ENCODE measurements at regions not wholly inside any gene's neighbourhood (a gene's known extent, or its start where the extent isn't known, plus 50 kb on each side); places are given as distances from the start of the nearest gene placed in this dataset.

GRCh38 chr12:107330831-107331431 is 237.6 kb upstream of the CRY1 start (continued):
- TF ChIP-seq ZBTB44 (tag by site-specific recombination; IDR thresholded peaks at IDR 0.05) (no peak), ZFP37 (tag by site-specific recombination; IDR thresholded peaks at IDR 0.05) (no peak), ZNF518A (tag by site-specific recombination; conservative IDR thresholded peaks at IDR 0.05; ENCODE audit: low read depth) (no peak), ZNF423 (tag by site-specific recombination; IDR thresholded peaks at IDR 0.05) (no peak), ZNF112 (tag by site-specific recombination; IDR thresholded peaks at IDR 0.05) (no peak), ZSCAN16 (tag by site-specific recombination; IDR thresholded peaks at IDR 0.05) (no peak), ZNF184 (tag by site-specific recombination; IDR thresholded peaks at IDR 0.05) (no peak), ZNF211 (tag by site-specific recombination; IDR thresholded peaks at IDR 0.05; ENCODE audit: low read depth) (no peak), ZBTB48 (tag by site-specific recombination; IDR thresholded peaks at IDR 0.05) (no peak), ZNF521 (tag by site-specific recombination; IDR thresholded peaks at IDR 0.05) (no peak), SP3 (tag by site-specific recombination; IDR thresholded peaks at IDR 0.05) (0 out of 2 replicates have a peak, but pooled peaks have one; percentile 13), ZNF488 (tag by site-specific recombination; IDR thresholded peaks at IDR 0.05) (no peak)

GRCh38 chr12:107331471-107331870 is 238.1 kb upstream of the CRY1 start:
- Histone ChIP-seq H3K4me3 (ENCODE audit: low read depth, low read length) (no peak overlapping the region), H3K9me3 (ENCODE audit: control insufficient read depth, insufficient read depth, low read depth, low read length) (no peaks in the 10 kb centered on the region), H3K36me3 (ENCODE audit: control insufficient read depth in 2 of 2, insufficient read depth in 1 of 2, low read length in 2 of 2) (no peaks in the 10 kb centered on the region), H3K27ac (ENCODE audit: extremely low read depth, low read depth, low read length) (no peak overlapping the region), H3K4me1 (ENCODE audit: control insufficient read depth, insufficient read depth, low read length) (peaks cover 14% of the 10 kb centered on the region)
- ChIA-PET CTCF (interaction anchor here (1.1 kb wide), 1 partner anchor 72 kb away, joined by 6 read pairs; no protein-coding TSS in a partner anchor), POLR2A (no interaction called here)
- peak; percentile 29; the same call in 1 of the 2 replicates for TF ChIP-seq GLIS2 (tag by site-specific recombination; IDR thresholded peaks at IDR 0.05)
- TF ChIP-seq ZNF701 (tag by site-specific recombination; IDR thresholded peaks at IDR 0.05) = no peak
- 0 out of 2 replicates have a peak, but pooled peaks have one; percentile 20 for TF ChIP-seq SCRT2 (tag by site-specific recombination; IDR thresholded peaks at IDR 0.05)
- no peak for TF ChIP-seq ZNF169 (tag by site-specific recombination; IDR thresholded peaks at IDR 0.05)
- TF ChIP-seq ZNF391 (tag by site-specific recombination; IDR thresholded peaks at IDR 0.05; ENCODE audit: borderline replicate concordance, low read depth) = no peak

GRCh38 chr12:107331912-107332311 is 238.6 kb upstream of the CRY1 start:
- Histone ChIP-seq H3K36me3 (ENCODE audit: control insufficient read depth in 2 of 2, insufficient read depth in 1 of 2, low read length in 2 of 2) (no peaks in the 10 kb centered on the region), H3K27ac (ENCODE audit: extremely low read depth, low read depth, low read length) (no peak overlapping the region), H3K4me1 (ENCODE audit: control insufficient read depth, insufficient read depth, low read length) (peaks cover 14% of the 10 kb centered on the region), H3K9me3 (ENCODE audit: control insufficient read depth, insufficient read depth, low read depth, low read length) (no peaks in the 10 kb centered on the region), H3K4me3 (ENCODE audit: low read depth, low read length) (no peak overlapping the region)
- TF ChIP-seq KLF9 (tag by site-specific recombination; IDR thresholded peaks at IDR 0.05; ENCODE audit: low read depth) = no peak
- 0 out of 2 replicates have a peak, but pooled peaks have one; percentile 11 for TF ChIP-seq ZIC2 (tag by site-specific recombination; IDR thresholded peaks at IDR 0.05)
- POLR2A ChIA-PET = no interaction called here
- CTCF ChIA-PET = no interaction called here
